SU-DHL-6 (cell line): ENCODE measurements at regions not wholly inside any gene's neighbourhood (a gene's known extent, or its start where the extent isn't known, plus 50 kb on each side); places are given as distances from the start of the nearest gene placed in this dataset.

ENCODE experiments used
- H2AFZ ChIP-seq: fragments of 200-600 bp; sonication (generic); 2 replicates; pipeline ENCODE4 v1.6.1; 2014; ENCODE audit warnings: low read depth, mild to moderate bottlenecking, moderate library complexity, mixed read lengths, antibody characterized with exemption, low read length; ENCODE audit not compliant: severe bottlenecking
- H3F3A ChIP-seq: fragments of 200-600 bp; shearing (Covaris generic); 2 replicates; pipeline ENCODE4 v1.6.0; 2016; ENCODE audit warnings: antibody characterized with exemption, mild to moderate bottlenecking; ENCODE audit not compliant: insufficient read depth
- H3K27ac ChIP-seq: fragments of 200-600 bp; sonication (generic); 2 replicates; pipeline ENCODE4 v1.5.1; 2016; ENCODE audit warnings: low read depth, mild to moderate bottlenecking, low read length, moderate library complexity, mixed read lengths
- H3K27me3 ChIP-seq: fragments of 200-600 bp; sonication (generic), shearing (Covaris generic); 2 replicates; pipeline ENCODE4 v1.6.0; 2014; ENCODE audit warnings: mild to moderate bottlenecking, low read length
- H3K36me3 ChIP-seq: fragments of 200-600 bp; sonication (generic); 2 replicates; pipeline ENCODE4 v1.6.1; 2014; ENCODE audit warnings: mild to moderate bottlenecking, low read length, mixed read lengths
- H3K4me2 ChIP-seq: fragments of 300-600, 200-600 bp; shearing (Covaris generic), sonication (generic); 2 replicates; pipeline ENCODE4 v1.6.0; 2014; ENCODE audit warnings: low read length, low read depth, mild to moderate bottlenecking; ENCODE audit not compliant: poor library complexity, severe bottlenecking
- H3K4me3 ChIP-seq: fragments of 200-600 bp; sonication (generic); 2 replicates; pipeline ENCODE4 v1.5.1; 2014; ENCODE audit warnings: antibody characterized with exemption, low read length, mild to moderate bottlenecking, mixed read lengths; ENCODE audit not compliant: insufficient read depth, poor library complexity, severe bottlenecking
- H3K79me2 ChIP-seq: fragments of 200-600 bp; sonication (generic); 2 replicates; pipeline ENCODE4 v1.6.1; 2014; ENCODE audit warnings: mild to moderate bottlenecking, low read length, moderate library complexity; ENCODE audit not compliant: insufficient read depth
- H3K9ac ChIP-seq: fragments of 200-600 bp; sonication (generic); 2 replicates; pipeline ENCODE4 v1.7.0; 2014; ENCODE audit warnings: mild to moderate bottlenecking, low read length
- H3K9me2 ChIP-seq: fragments of 200-600 bp; sonication (generic); replicated peaks from 2 replicates; pipeline ENCODE4 v1.6.1; 2014; ENCODE audit warnings: low read length; ENCODE audit not compliant: insufficient read depth
- H3K9me3 ChIP-seq: fragments of 200-600 bp; sonication (generic); 2 replicates; pipeline ENCODE4 v1.6.1; 2014; ENCODE audit warnings: low read length, mixed read lengths; ENCODE audit not compliant: insufficient read depth
- H4K20me1 ChIP-seq: fragments of 200-600 bp; sonication (generic); 2 replicates; pipeline ENCODE4 v1.6.1; 2014; ENCODE audit warnings: low read depth, mild to moderate bottlenecking, antibody characterized with exemption, low read length, moderate library complexity, mixed read lengths
- CTCF ChIP-seq: fragments of 200-600 bp; sonication (generic); IDR thresholded peaks from one replicate; pipeline ENCODE4 v1.5.1; 2017; ENCODE audit warnings: antibody characterized with exemption, mild to moderate bottlenecking, low read length, moderate library complexity; ENCODE audit not compliant: insufficient read depth, poor library complexity, severe bottlenecking
- EZH2phosphoT487 ChIP-seq: fragments of 200-600 bp; sonication (generic), shearing (Covaris generic); conservative IDR thresholded peaks from 2 replicates; pipeline ENCODE4 v1.6.1; 2018; ENCODE audit warnings: mild to moderate bottlenecking, antibody characterized with exemption, low read length, moderate library complexity, mixed read lengths

- H2AFZ ChIP-seq: no peak overlapping the region
- H3K79me2 ChIP-seq: no peaks in the 10 kb centered on the region
- H4K20me1 ChIP-seq: no peaks in the 10 kb centered on the region
- no peaks in the 10 kb centered on the region for H3K9me2 ChIP-seq
- TF ChIP-seq CTCF (no peak), EZH2phosphoT487 (no peak)
- H3K27ac ChIP-seq: no peak overlapping the region
- H3K9ac ChIP-seq: no peak overlapping the region
- H3K27me3 ChIP-seq: no peaks in the 10 kb centered on the region
- no peaks in the 10 kb centered on the region for H3F3A ChIP-seq
- H3K4me3 ChIP-seq: no peak overlapping the region
- H3K9me3 ChIP-seq: no peaks in the 10 kb centered on the region
- no peaks in the 10 kb centered on the region for H3K36me3 ChIP-seq
- H3K4me2 ChIP-seq: no peak overlapping the region
Measured at GRCh38 chr5:52502460-52502999, 285.2 kb upstream of the ITGA1 start.

- no peaks in the 10 kb centered on the region for H3K79me2 ChIP-seq
- H4K20me1 ChIP-seq: no peaks in the 10 kb centered on the region
- H3K9me2 ChIP-seq: no peaks in the 10 kb centered on the region
- H3K27ac ChIP-seq: no peak overlapping the region
- H2AFZ ChIP-seq: no peak overlapping the region
- no peaks in the 10 kb centered on the region for H3K36me3 ChIP-seq
- TF ChIP-seq CTCF (no peak), EZH2phosphoT487 (no peak)
- no peak overlapping the region for H3K9ac ChIP-seq
- no peaks in the 10 kb centered on the region for H3K9me3 ChIP-seq
- H3K4me2 ChIP-seq: no peak overlapping the region
- H3K27me3 ChIP-seq: no peaks in the 10 kb centered on the region
- no peaks in the 10 kb centered on the region for H3F3A ChIP-seq
- no peak overlapping the region for H3K4me3 ChIP-seq
Measured at GRCh38 chr5:52504584-52505240, 283.0 kb upstream of the ITGA1 start.

- no peak overlapping the region for H3K4me2 ChIP-seq
- no peaks in the 10 kb centered on the region for H3K79me2 ChIP-seq
- no peaks in the 10 kb centered on the region for H3K27me3 ChIP-seq
- no peak overlapping the region for H3K9ac ChIP-seq
- no peak overlapping the region for H2AFZ ChIP-seq
- TF ChIP-seq EZH2phosphoT487 (no peak), CTCF (no peak)
- H3K36me3 ChIP-seq: no peaks in the 10 kb centered on the region
- H3K4me3 ChIP-seq: no peak overlapping the region
- no peaks in the 10 kb centered on the region for H3K9me3 ChIP-seq
- H3K9me2 ChIP-seq: no peaks in the 10 kb centered on the region
- no peaks in the 10 kb centered on the region for H3F3A ChIP-seq
- H3K27ac ChIP-seq: no peak overlapping the region
- H4K20me1 ChIP-seq: no peaks in the 10 kb centered on the region
Measured at GRCh38 chr5:52517667-52518066, 270.0 kb upstream of the ITGA1 start.
